A549 (cell line): ENCODE measurements at regions not wholly inside any gene's neighbourhood (a gene's known extent, or its start where the extent isn't known, plus 50 kb on each side); places are given as distances from the start of the nearest gene placed in this dataset.

Source experiments
- ATAC-seq, 2 experiments: fragments of 200-7000 bp in 1 of 2; fragments of >200 bp in 1 of 2; cut with Nextera tagmentation in 1 of 2; cut with Tn5 transposase in 1 of 2; 3 replicates each; pipeline versions ENCODE4 v1.8.0 to v1.9.1; 2018 to 2020; ENCODE audit warnings: mild to moderate bottlenecking in 1 of 2, moderate library complexity in 1 of 2
- CTCF ChIA-PET: fragments of 300-600 bp; sonication (Branson Sonifier 250); formaldehyde crosslinking; extraction: SDS; loops from one replicate; lab custom pipeline; 2021; ENCODE audit warnings: antibody characterized with exemption, inconsistent platforms; lab: Yijun Ruan, JAX
- POLR2A ChIA-PET: fragments of 350-600 bp; formaldehyde crosslinking; extraction: SDS; loops from one replicate; lab custom pipeline; 2021; ENCODE audit warnings: antibody characterized with exemption, inconsistent platforms; lab: Yijun Ruan, JAX
- DNase-seq, 2 experiments: peaks; one replicate each; pipeline versions ENCODE4 v3.0.0 to v3.0.0-alpha.2; 2011 to 2016; ENCODE audit warnings: low read depth in 1 of 2, low spot score in 1 of 2
- FAIRE-seq: peaks from 2 replicates; lab custom pipeline; 2011; peaks lifted over from hg19 to GRCh38; lab: Jason Lieb, UNC
- H3K27ac ChIP-seq, 2 experiments: fragments of >200 bp; sonication (Bioruptor Twin); formaldehyde crosslinking; 3 replicates each; pipeline ENCODE4 v1.5.1; 2016 to 2017
- H3K4me1 ChIP-seq: fragments of >200 bp; sonication (Bioruptor Twin); formaldehyde crosslinking; 3 replicates; pipeline ENCODE4 v1.6.1; 2016
- H3K4me2 ChIP-seq: fragments of >200 bp; sonication (Bioruptor Twin); formaldehyde crosslinking; 3 replicates; pipeline ENCODE4 v1.6.1; 2016
- H3K4me3 ChIP-seq: fragments of >200 bp; sonication (Bioruptor Twin); formaldehyde crosslinking; 3 replicates; pipeline ENCODE4 v1.5.1; 2016
- H3K9me3 ChIP-seq: fragments of >200 bp; sonication (Bioruptor Twin); formaldehyde crosslinking; 3 replicates; pipeline ENCODE4 v1.6.1; 2016
- BCL3 ChIP-seq: fragments of >200 bp; sonication (Bioruptor Twin); formaldehyde crosslinking; IDR thresholded peaks from 3 replicates; pipeline ENCODE4 v1.6.1; 2016
- CBX2 ChIP-seq: fragments of 200-600 bp; sonication (generic); IDR thresholded peaks from 2 replicates; pipeline ENCODE4 v1.6.1; 2016; ENCODE audit warnings: low read depth, mild to moderate bottlenecking, borderline replicate concordance
- CBX8 ChIP-seq: fragments of 200-600 bp; sonication (generic); IDR thresholded peaks from 2 replicates; pipeline ENCODE4 v1.6.1; 2016
- CHD4 ChIP-seq: fragments of 200-600 bp; sonication (generic); IDR thresholded peaks from 2 replicates; pipeline ENCODE4 v1.6.1; 2016; ENCODE audit warnings: antibody characterized with exemption, mild to moderate bottlenecking, borderline replicate concordance
- E2F6 ChIP-seq: IDR thresholded peaks from 2 replicates; pipeline ENCODE4 v1.6.1; 2012; ENCODE audit warnings: low read depth, borderline replicate concordance
- EHMT2 ChIP-seq: fragments of 200-600 bp; sonication (generic); IDR thresholded peaks from 2 replicates; pipeline ENCODE4 v1.6.1; 2016; ENCODE audit warnings: antibody characterized with exemption, low read depth, mild to moderate bottlenecking, moderate library complexity
- ESRRA ChIP-seq: fragments of 150-350 bp; IDR thresholded peaks from 2 replicates; pipeline ENCODE4 v1.6.1; 2014; ENCODE audit warnings: mild to moderate bottlenecking, low read length, borderline replicate concordance
- FOXS1 ChIP-seq: fragments of 250-450 bp; sonication (Bioruptor Pico); IDR thresholded peaks from 2 replicates; pipeline ENCODE4 v1.5.0; 2020; ENCODE audit warnings: mild to moderate bottlenecking, moderate library complexity
- GATA3 ChIP-seq: IDR thresholded peaks from 2 replicates; pipeline ENCODE4 v1.6.1; 2012; ENCODE audit warnings: borderline replicate concordance
- HEYL ChIP-seq: fragments of 250-450 bp; sonication (Bioruptor Pico); IDR thresholded peaks from 2 replicates; pipeline ENCODE4 v1.8.0; 2021; ENCODE audit warnings: mild to moderate bottlenecking, moderate library complexity
- HMGXB4 ChIP-seq: fragments of 250-450 bp; sonication (Bioruptor Pico); IDR thresholded peaks from 2 replicates; pipeline ENCODE4 v1.5.0; 2021; ENCODE audit warnings: mild to moderate bottlenecking, moderate library complexity, borderline replicate concordance
- HOXA7 ChIP-seq: fragments of 250-450 bp; sonication (Bioruptor Pico); IDR thresholded peaks from 2 replicates; pipeline ENCODE4 v1.5.0; 2020; ENCODE audit warnings: mild to moderate bottlenecking, moderate library complexity
- HOXB13 ChIP-seq: fragments of 250-450 bp; sonication (Bioruptor Pico); IDR thresholded peaks from 2 replicates; pipeline ENCODE4 v1.5.0; 2020; ENCODE audit warnings: low read depth, mild to moderate bottlenecking, moderate library complexity
- JUN ChIP-seq, 2 experiments: fragments of >200 bp; sonication (Bioruptor Twin); formaldehyde crosslinking; IDR thresholded peaks; 2 replicates in 1 of 2; 3 replicates in 1 of 2; pipeline ENCODE4 v1.6.1; 2016 to 2017
- JUNB ChIP-seq: fragments of >200 bp; sonication (Bioruptor Twin); formaldehyde crosslinking; IDR thresholded peaks from 2 replicates; pipeline ENCODE4 v1.6.1; 2016
- KDM5A ChIP-seq: fragments of 200-600 bp; sonication (generic); IDR thresholded peaks from 2 replicates; pipeline ENCODE4 v1.6.1; 2016; ENCODE audit warnings: antibody characterized with exemption, mild to moderate bottlenecking
- MAX ChIP-seq: IDR thresholded peaks from 2 replicates; pipeline ENCODE4 v1.6.1; 2012
- MAZ ChIP-seq: fragments of 150-350 bp; IDR thresholded peaks from 2 replicates; pipeline ENCODE4 v1.6.1; 2014; ENCODE audit warnings: antibody characterized with exemption, low read depth, low read length, borderline replicate concordance
- NPAS2 ChIP-seq: fragments of 250-450 bp; sonication (Bioruptor Pico); IDR thresholded peaks from 2 replicates; pipeline ENCODE4 v1.8.0; 2022; ENCODE audit warnings: mild to moderate bottlenecking, moderate library complexity, borderline replicate concordance
- NR3C1 ChIP-seq: fragments of >200 bp; sonication (Bioruptor Twin); formaldehyde crosslinking; IDR thresholded peaks from 3 replicates; pipeline ENCODE4 v1.6.1; 2017
- PHF8 ChIP-seq: fragments of 200-600 bp; sonication (generic); IDR thresholded peaks from 2 replicates; pipeline ENCODE4 v1.6.1; 2016; ENCODE audit warnings: low read depth, mild to moderate bottlenecking, antibody characterized with exemption, moderate library complexity, borderline replicate concordance
- RFX5 ChIP-seq: fragments of 450-650 bp; IDR thresholded peaks from 2 replicates; pipeline ENCODE4 v1.7.1; 2014; ENCODE audit warnings: antibody characterized with exemption, mild to moderate bottlenecking, moderate library complexity
- RNF2 ChIP-seq: fragments of 200-600 bp; sonication (generic); IDR thresholded peaks from 2 replicates; pipeline ENCODE4 v1.6.1; 2016; ENCODE audit warnings: low read depth, mild to moderate bottlenecking, antibody characterized with exemption, moderate library complexity, borderline replicate concordance
- SMC3 ChIP-seq: fragments of >200 bp; sonication (Bioruptor Twin); formaldehyde crosslinking; IDR thresholded peaks from 3 replicates; pipeline ENCODE4 v1.6.1; 2018; ENCODE audit warnings: inconsistent platforms
- TP53 ChIP-seq: fragments of 250-450 bp; sonication (Bioruptor Pico); IDR thresholded peaks from 2 replicates; pipeline ENCODE4 v1.5.0; 2021; ENCODE audit warnings: mild to moderate bottlenecking, moderate library complexity
- ZNF302 ChIP-seq: fragments of 250-450 bp; sonication (Bioruptor Pico); IDR thresholded peaks from 2 replicates; pipeline ENCODE4 v1.9.0; 2021; ENCODE audit warnings: inconsistent platforms, mild to moderate bottlenecking, moderate library complexity
- ZSCAN20 ChIP-seq: fragments of 250-450 bp; sonication (Bioruptor Pico); IDR thresholded peaks from 2 replicates; pipeline ENCODE4 v1.8.0; 2022; ENCODE audit warnings: mild to moderate bottlenecking, moderate library complexity
- WGBS: methylation state at CpG from one replicate; pipeline ENCODE4 v1.1.6; 2017; ENCODE audit errors: missing lambda C conversion rate; 5-methylcytosine and 5-hydroxymethylcytosine counted together

- no peak for TF ChIP-seq BCL3
- TF ChIP-seq MAX = no peak
- TF ChIP-seq JUNB = no peak
- no peak for TF ChIP-seq JUN (IDR thresholded peaks at IDR 0.05)
- no peak for TF ChIP-seq FOXS1 (CRISPR knock-in tag)
- TF ChIP-seq, all 56 proteins: peak for 0
These were observed 232.5 kb upstream of the EEF2KMT start (continued) for GRCh38 chr16:5330058-5330457.

DNA sequence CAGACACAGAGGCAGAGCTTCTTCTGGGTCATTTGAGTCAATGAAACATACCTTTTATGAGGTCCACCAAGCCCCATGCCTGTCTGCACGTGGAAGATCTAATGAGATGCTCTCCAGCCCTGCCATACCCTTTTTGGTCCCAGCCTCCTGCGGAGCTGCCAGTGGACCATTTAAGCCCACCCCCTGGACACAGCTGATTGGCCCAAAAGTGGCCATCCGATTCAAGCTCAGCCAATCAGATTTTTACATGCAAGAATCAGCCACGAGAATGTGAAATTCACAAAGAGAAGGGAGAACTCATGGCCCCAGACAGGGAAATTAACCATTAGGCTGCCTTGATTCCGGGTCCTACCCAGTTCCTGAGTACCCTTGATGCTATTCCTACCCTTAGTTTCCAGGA is 231.0 kb upstream of the EEF2KMT start:
- H3K4me2 ChIP-seq = no peak overlapping the region
- CTCF ChIA-PET = no interaction called here
- H3K9me3 ChIP-seq = no peaks in the 10 kb centered on the region; the same call in 1 of the 3 replicates
- H3K4me3 ChIP-seq = no peak overlapping the region
- DNase-seq (no peak), ATAC-seq (no peak), FAIRE-seq (no peak)
- POLR2A ChIA-PET = no interaction called here
- no peak for TF ChIP-seq PHF8
- TF ChIP-seq HOXA7 (CRISPR knock-in tag) = no peak
- no peak for TF ChIP-seq HOXB13 (CRISPR knock-in tag)
- TF ChIP-seq E2F6 = no peak
- TF ChIP-seq SMC3 = no peak
- no peak for TF ChIP-seq NR3C1
- no peak for TF ChIP-seq RFX5
- no peak for TF ChIP-seq MAX
- no peak for TF ChIP-seq MAZ
- TF ChIP-seq NPAS2 (CRISPR knock-in tag) = no peak
- no peak for TF ChIP-seq BCL3
- no peak for TF ChIP-seq CBX8
- TF ChIP-seq ZSCAN20 (CRISPR knock-in tag) = no peak
- no peak overlapping the region for H3K27ac ChIP-seq
- WGBS = 0% methylated on average over 5 of the region's 5 CpGs
- no peaks in the 10 kb centered on the region for H3K4me1 ChIP-seq

DNA sequence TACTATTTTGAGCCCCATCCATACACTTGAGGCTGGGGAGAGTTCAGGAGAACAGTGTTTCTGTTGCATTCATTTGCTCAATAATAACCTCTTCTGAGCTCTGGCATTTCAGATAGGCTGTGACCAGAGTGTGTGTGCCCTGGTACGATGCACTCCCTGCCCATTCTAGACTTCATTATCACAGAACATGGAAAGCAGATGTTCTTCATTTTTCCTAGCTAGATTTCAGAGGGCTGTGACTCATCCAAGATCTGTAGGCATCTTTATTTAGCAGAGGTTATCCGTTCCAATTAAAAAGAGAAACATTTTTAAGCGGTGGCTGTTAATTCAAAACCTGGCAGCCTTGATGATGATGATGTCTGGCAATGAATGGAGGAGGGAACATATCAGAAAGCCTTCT is 228.8 kb upstream of the EEF2KMT start:
- ATAC-seq = no peak
- H3K27ac ChIP-seq = no peak overlapping the region
- POLR2A ChIA-PET = no interaction called here
- no peak for DNase-seq
- TF ChIP-seq CBX2 = no peak
- no peak for TF ChIP-seq FOXS1 (CRISPR knock-in tag)
- no peak for TF ChIP-seq RNF2
- no peak for TF ChIP-seq KDM5A
- no peak for TF ChIP-seq ESRRA
- no peak for TF ChIP-seq SMC3
- TF ChIP-seq CHD4 = no peak
- TF ChIP-seq HOXB13 (CRISPR knock-in tag) = no peak
- TF ChIP-seq ZSCAN20 (CRISPR knock-in tag) = no peak
- no peak for TF ChIP-seq TP53 (CRISPR knock-in tag)
- TF ChIP-seq GATA3 = no peak
- TF ChIP-seq JUN (IDR thresholded peaks at IDR 0.05) = no peak
- no peak for TF ChIP-seq HMGXB4 (CRISPR knock-in tag)
- TF ChIP-seq HEYL (CRISPR knock-in tag) = no peak
- no peak for TF ChIP-seq E2F6
- no peak for TF ChIP-seq EHMT2
- TF ChIP-seq ZNF302 (CRISPR knock-in tag) = no peak
- no peak overlapping the region for H3K4me3 ChIP-seq
- H3K9me3 ChIP-seq = no peaks in the 10 kb centered on the region; the same call in 1 of the 3 replicates
- WGBS = 5% methylated on average over 3 of the region's 3 CpGs
- H3K4me1 ChIP-seq = no peaks in the 10 kb centered on the region
- no peak for FAIRE-seq
- CTCF ChIA-PET = no interaction called here
- no peak overlapping the region for H3K4me2 ChIP-seq
